Activated T-cell treated with anti-CD3 and anti-CD28 coated beads, Interleukin-2, amount 50 U/mL, for 72 hours (primary cell): ENCODE measurements at regions not wholly inside any gene's neighbourhood (a gene's known extent, or its start where the extent isn't known, plus 50 kb on each side); places are given as distances from the start of the nearest gene placed in this dataset.

ENCODE experiments used
- ATAC-seq, 2 donors: fragments of 150-1000 bp; cut with Tn5 transposase; replicated peaks in 1 of 2; 2 replicates each; pipeline ENCODE4 v1.10.0; 2021; ENCODE audit warnings: moderate library complexity in 2 of 2, mild to moderate bottlenecking in 1 of 2
- DNase-seq, 2 donors: peaks; one replicate each; pipeline ENCODE4 v3.0.0; 2021 to 2022; ENCODE audit warnings: mixed read lengths in 1 of 2
- H3K27ac Mint-ChIP-seq: one replicate; pipeline ENCODE4 v1.8.0; 2022; ENCODE audit warnings: mild to moderate bottlenecking, moderate library complexity, mixed read lengths
- H3K27me3 Mint-ChIP-seq: one replicate; pipeline ENCODE4 v1.8.0; 2022; ENCODE audit warnings: low read depth, mixed read lengths
- H3K36me3 Mint-ChIP-seq, 2 donors: one replicate each; pipeline ENCODE4 v1.8.0; 2022; ENCODE audit warnings: mixed read lengths in 2 of 2, mild to moderate bottlenecking in 1 of 2; ENCODE audit not compliant: insufficient read depth in 2 of 2
- H3K4me1 Mint-ChIP-seq: one replicate; pipeline ENCODE4 v1.8.0; 2022; ENCODE audit warnings: low read depth, mixed read lengths
- H3K4me3 Mint-ChIP-seq, 2 donors: one replicate each; pipeline ENCODE4 v1.8.0; 2022; ENCODE audit warnings: mild to moderate bottlenecking in 2 of 2, mixed read lengths in 2 of 2, moderate library complexity in 2 of 2
- H3K9me3 Mint-ChIP-seq, 2 donors: one replicate each; pipeline ENCODE4 v1.8.0; 2022; ENCODE audit warnings: mixed read lengths in 2 of 2

DNA sequence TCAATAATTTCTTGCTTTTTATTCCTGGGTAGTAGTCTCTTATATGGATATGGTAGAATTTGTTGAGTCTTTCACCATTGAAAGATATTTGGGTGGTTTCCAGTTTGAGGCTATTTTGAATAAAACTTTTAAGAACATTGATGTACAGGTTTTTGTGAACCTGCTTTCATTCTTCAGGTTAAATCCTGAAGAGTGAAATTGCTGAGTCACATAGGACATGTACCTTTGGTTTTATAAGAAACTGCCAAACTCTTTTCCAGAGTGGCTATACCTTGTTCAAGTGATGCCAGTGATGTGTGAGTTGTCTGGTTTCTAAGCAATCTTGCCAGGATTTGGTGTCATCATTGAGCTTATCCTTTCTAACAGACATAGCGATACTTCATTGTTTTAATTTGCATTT lies 184.6 kb upstream of the PZP start:
- Mint-ChIP-seq H3K27ac (no peak overlapping the region), H3K4me1 (peaks cover 2% of the 10 kb centered on the region), H3K4me3 (no peak overlapping the region), H3K36me3 (peaks cover 0 to 1% of the 10 kb centered on the region in 2 donors), H3K9me3 (no peaks in the 10 kb centered on the region), H3K27me3 (peaks cover 10% of the 10 kb centered on the region)
- ATAC-seq, result no peak
- DNase-seq, result no peak

DNA sequence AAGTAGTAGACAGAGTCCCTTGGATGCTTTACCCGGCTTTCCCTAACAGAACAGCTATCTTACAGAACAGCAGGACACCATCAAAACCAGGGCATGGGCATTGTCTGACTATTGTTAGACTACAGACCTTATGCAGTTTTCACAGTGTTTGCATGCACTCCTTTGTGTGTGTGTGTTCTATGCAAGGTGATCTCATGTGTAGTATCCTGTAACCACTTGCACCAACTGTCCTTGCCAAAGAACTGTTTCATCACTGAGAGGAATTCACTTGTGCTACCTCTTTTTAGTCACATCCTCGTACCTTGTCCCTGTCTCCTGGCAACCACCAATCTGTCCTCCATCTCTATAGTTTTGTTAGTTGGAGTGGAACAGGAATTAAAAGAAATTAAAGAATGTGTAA lies 183.6 kb upstream of the PZP start:
- Mint-ChIP-seq H3K27me3 (peaks cover 10% of the 10 kb centered on the region), H3K36me3 (peaks cover 0 to 1% of the 10 kb centered on the region in 2 donors), H3K27ac (no peak overlapping the region), H3K4me1 (peaks cover 10% of the 10 kb centered on the region), H3K9me3 (no peaks in the 10 kb centered on the region), H3K4me3 (no peak overlapping the region)
- ATAC-seq (no peak), DNase-seq (no peak)

DNA sequence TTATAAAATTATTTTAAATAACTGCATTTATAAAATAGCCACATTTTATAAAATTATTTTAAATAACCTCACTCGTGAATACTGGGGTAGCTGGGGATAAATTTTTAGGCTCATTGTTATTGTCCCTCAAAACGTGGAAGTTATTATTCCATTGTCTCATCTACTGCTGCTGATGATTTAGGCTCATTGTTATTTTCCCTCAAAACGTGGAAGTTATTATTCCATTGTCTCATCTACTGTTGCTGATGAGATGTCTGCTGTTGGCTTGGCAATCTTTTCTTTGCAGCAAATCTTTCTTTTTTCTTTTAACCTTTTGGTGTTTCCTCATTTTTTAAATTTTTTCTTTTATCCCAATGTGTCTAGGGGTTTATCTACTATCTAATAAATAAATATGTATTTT lies 182.6 kb upstream of the PZP start:
- ATAC-seq (no peak), DNase-seq (no peak)
- no peaks in the 10 kb centered on the region for H3K9me3 Mint-ChIP-seq
- no peak overlapping the region for H3K4me3 Mint-ChIP-seq
- no peak overlapping the region for H3K27ac Mint-ChIP-seq
- H3K36me3 Mint-ChIP-seq, result peaks cover 0 to 1% of the 10 kb centered on the region in 2 donors
- H3K27me3 Mint-ChIP-seq, result peaks cover 10% of the 10 kb centered on the region
- H3K4me1 Mint-ChIP-seq, result peaks cover 10% of the 10 kb centered on the region

DNA sequence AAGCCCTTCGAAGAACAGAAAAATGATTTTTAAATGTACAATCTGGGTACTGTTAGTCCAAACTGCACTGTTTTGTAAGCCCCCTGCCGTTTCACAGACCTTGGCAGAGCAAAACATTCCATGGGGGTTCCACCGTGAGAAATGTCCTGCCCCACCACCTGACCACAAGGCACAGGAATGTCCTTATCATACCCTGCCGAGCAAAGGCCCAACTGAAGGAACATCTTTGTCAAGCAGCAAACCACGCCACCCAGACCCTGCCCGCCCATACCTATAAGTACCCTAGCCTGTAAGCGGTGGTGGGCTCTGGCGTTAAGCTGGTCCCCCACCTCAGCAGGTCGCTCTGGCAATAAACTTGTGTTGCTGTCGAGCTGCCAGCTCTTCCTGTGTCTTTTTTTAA lies 181.6 kb upstream of the PZP start:
- H3K27ac Mint-ChIP-seq, result no peak overlapping the region
- ATAC-seq (no peak), DNase-seq (no peak)
- H3K36me3 Mint-ChIP-seq, result peaks cover 0 to 1% of the 10 kb centered on the region in 2 donors
- H3K4me3 Mint-ChIP-seq, result no peak overlapping the region
- H3K4me1 Mint-ChIP-seq, result peaks cover 10% of the 10 kb centered on the region
- H3K27me3 Mint-ChIP-seq, result peaks cover 10% of the 10 kb centered on the region
- no peaks in the 10 kb centered on the region for H3K9me3 Mint-ChIP-seq

DNA sequence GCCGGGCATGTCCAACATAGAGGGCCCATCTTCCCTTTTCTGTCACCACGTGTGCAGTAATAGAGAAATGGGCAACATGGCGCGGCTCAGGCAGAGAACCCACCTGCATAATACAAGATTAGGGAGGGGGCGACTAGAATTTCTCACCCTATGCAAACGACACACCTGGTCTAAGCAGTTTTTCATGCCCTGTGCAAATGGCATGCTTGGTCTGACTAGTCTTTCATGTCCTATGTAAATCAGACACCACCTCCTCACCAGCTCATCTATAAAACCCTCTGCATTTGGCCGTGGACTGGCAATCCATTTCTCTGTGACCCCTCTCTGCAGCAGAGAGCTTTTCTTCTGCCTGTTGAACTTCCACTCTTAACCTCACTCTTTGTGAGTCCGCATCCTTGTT lies 180.2 kb upstream of the PZP start:
- Mint-ChIP-seq H3K27me3 (peaks cover 10% of the 10 kb centered on the region), H3K36me3 (peaks cover 0 to 1% of the 10 kb centered on the region in 2 donors), H3K4me1 (peaks cover 10% of the 10 kb centered on the region), H3K27ac (no peak overlapping the region), H3K4me3 (no peak overlapping the region), H3K9me3 (no peaks in the 10 kb centered on the region)
- no peak for DNase-seq
- no peak for ATAC-seq

DNA sequence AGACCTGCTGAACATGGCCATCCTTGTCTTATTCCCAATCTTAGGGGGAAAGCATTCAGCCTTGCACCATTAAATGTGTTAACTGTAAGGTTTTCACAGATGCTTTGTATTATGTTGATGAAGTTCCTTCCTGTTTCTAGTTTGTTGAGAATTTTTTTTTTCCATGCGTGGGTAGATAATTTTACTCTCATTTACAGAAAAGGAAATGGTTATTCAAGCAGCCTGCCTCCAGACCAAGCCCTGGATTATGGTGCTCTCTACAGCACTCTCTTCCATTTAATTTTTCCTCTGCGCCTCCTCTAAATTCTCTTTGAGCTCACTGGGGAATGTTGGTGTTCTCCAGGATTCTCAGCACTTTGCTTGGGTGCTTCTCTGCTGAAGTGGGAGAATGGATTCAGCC lies 179.3 kb upstream of the PZP start:
- peaks cover under 1% of the 10 kb centered on the region for H3K27me3 Mint-ChIP-seq
- H3K27ac Mint-ChIP-seq, result no peak overlapping the region
- peaks cover 10% of the 10 kb centered on the region for H3K4me1 Mint-ChIP-seq
- DNase-seq (no peak), ATAC-seq (no peak)
- H3K9me3 Mint-ChIP-seq, result no peaks in the 10 kb centered on the region
- peaks cover 0 to 1% of the 10 kb centered on the region in 2 donors for H3K36me3 Mint-ChIP-seq
- no peak overlapping the region for H3K4me3 Mint-ChIP-seq

DNA sequence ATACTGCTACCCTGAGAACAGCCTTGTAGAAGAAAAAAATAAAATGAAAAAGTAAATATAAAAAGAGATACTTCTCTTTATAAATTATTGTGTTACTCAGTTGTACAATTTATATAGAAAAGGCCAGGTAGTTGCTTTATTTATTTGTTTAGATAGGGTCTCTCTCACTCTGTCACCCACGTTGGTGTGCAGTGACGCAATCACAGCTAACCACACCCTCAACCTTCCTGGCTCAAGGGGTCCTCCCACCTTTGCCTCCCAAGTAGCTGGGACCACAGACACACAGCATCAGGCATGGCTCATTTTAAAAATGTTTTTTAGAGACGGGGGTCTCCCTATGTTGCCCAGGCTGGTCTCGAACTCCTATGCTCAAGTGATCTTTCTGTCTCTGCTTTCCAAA lies 175.4 kb upstream of the PZP start:
- H3K27me3 Mint-ChIP-seq, result no peaks in the 10 kb centered on the region

DNA sequence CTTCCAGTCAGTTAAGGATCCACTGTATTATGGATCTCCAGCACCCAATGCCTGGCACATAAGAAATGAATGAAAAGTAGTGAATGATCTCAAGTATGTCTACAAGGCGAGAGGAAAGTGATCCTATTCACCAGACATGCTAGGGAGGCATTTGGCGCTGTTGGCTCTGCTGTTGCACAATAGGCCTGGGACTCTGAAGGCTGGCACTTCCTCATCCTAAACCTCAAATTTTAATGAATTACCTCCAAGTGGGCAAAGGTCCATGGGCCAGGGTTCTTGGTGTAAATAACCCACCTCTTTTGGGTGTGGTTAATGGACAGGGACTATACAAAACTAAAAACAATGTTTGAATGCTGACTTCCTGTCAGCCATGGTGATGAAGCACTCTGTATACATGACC lies 173.4 kb upstream of the PZP start:
- no peaks in the 10 kb centered on the region for H3K9me3 Mint-ChIP-seq
- H3K4me1 Mint-ChIP-seq, result no peaks in the 10 kb centered on the region
- no peak overlapping the region for H3K4me3 Mint-ChIP-seq
- no peaks in the 10 kb centered on the region for H3K36me3 Mint-ChIP-seq
- no peak for ATAC-seq
- DNase-seq, result no peak
- H3K27ac Mint-ChIP-seq, result no peak overlapping the region
- H3K27me3 Mint-ChIP-seq, result no peaks in the 10 kb centered on the region

More for the DNA sequence above, 175.4 kb upstream of the PZP start:
- H3K4me1 Mint-ChIP-seq, result peaks cover 10% of the 10 kb centered on the region
- no peaks in the 10 kb centered on the region for H3K9me3 Mint-ChIP-seq
- no peak for DNase-seq
- H3K36me3 Mint-ChIP-seq, result peaks cover 0 to 1% of the 10 kb centered on the region in 2 donors
- no peak overlapping the region for H3K27ac Mint-ChIP-seq
- H3K4me3 Mint-ChIP-seq, result no peak overlapping the region
- ATAC-seq, result no peak

DNA sequence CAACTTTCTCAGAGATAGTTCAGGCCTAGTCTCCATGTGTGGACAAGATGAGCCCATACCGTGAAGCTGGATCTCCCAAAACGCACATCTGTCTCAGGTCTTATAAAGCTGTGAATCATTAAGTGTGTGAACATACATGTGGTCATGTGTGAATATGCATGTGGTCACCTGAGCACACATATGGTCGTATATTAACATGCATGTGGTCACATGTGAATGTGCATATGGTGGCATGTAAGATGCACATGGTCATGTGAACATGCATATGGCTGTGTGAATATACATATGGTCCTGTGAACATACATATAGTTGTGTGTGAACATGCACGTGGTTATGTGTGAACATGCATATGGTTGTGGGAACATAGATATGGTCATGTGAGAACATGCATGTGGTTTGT lies 172.5 kb upstream of the PZP start:
- no peaks in the 10 kb centered on the region for H3K4me1 Mint-ChIP-seq

DNA sequence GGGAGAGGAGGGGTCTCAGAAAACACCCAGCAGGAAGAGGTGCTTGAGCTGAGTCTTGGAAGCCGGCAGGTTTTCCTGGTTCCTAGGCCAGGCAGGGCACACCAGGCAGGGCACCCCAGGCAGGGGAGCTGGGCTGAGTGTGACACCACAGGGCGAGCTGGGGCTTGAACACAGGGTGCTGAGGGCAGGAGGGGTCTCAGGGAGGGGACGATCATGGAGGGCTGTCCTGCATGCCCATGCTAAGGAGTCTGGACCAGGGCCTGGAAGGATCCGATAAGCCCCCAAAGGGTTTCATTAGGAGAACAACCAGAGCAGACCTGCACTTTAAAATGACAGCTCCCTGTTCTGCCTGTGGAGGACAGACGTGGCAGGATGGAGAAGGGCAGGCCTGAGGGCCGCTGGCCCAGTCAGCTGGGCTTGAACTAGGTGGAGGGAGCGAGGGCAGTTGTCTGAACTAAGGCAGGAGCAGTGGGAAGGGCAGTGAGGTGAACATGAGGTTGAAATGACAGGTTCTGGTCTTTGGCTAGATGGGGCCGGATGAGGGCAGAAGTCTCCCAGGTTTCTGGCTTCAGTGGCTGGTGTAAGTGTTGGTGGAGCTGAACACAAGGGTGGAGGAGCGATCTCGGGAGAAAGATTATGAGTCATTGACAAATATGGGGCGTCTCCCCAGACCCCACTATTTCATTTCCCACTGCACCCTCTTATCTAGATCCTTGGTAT lies 171.0 kb upstream of the PZP start:
- H3K27me3 Mint-ChIP-seq, result no peaks in the 10 kb centered on the region
- no peak for DNase-seq
- H3K9me3 Mint-ChIP-seq, result no peaks in the 10 kb centered on the region
- ATAC-seq, result no peak
- no peak overlapping the region for H3K27ac Mint-ChIP-seq
- no peaks in the 10 kb centered on the region for H3K36me3 Mint-ChIP-seq
- no peak overlapping the region for H3K4me3 Mint-ChIP-seq
- H3K4me1 Mint-ChIP-seq, result no peaks in the 10 kb centered on the region

More for the DNA sequence above, 172.5 kb upstream of the PZP start:
- Mint-ChIP-seq H3K36me3 (no peaks in the 10 kb centered on the region), H3K27ac (no peak overlapping the region), H3K27me3 (no peaks in the 10 kb centered on the region), H3K4me3 (no peak overlapping the region), H3K9me3 (no peaks in the 10 kb centered on the region)
- DNase-seq (no peak), ATAC-seq (no peak)

DNA sequence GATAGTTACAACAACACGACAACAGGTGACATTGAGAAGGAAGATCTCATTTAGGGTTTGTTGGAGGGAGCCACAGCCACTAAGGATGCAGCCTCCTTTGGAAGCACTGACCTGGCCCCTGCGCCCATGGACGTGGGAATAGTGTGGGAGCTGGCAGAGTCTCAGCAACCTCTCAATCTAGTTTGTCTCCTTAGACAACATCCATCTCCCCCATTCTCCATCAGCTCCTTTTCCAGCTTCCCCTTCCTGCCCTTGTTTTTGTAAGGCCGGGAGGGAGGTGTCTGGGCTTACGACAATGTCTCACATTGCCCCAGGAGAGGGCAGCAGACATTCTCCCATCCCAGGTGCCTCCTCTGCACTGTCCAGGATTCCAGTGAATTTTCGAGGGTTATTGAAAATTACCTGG lies 170.2 kb upstream of the PZP start:
- no peaks in the 10 kb centered on the region for H3K27me3 Mint-ChIP-seq

DNA sequence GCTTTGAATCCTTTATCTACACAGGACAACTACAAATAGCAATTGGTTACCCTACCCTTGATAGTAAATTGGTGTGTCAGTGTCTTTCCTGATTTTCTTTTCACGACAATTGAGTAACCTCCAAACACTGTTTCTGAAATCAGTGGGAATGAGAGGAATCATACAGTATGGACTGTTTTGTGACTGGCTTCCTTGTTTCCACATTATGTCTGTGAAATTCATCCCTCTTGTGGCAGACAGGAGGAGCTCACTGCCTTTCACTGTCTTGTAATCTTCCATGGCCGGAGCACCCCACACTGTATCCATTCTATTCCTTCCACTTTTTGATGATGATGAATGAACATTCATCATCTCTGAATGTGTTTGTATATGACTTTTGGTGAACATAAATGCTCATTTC lies 164.0 kb upstream of the PZP start:
- peaks cover 15% of the 10 kb centered on the region for H3K4me1 Mint-ChIP-seq
- ATAC-seq (no peak), DNase-seq (no peak)
- H3K27ac Mint-ChIP-seq, result no peak overlapping the region
- peaks cover 11% of the 10 kb centered on the region for H3K27me3 Mint-ChIP-seq
- no peaks in the 10 kb centered on the region for H3K9me3 Mint-ChIP-seq
- no peak overlapping the region for H3K4me3 Mint-ChIP-seq
- no peaks in the 10 kb centered on the region for H3K36me3 Mint-ChIP-seq

More for the DNA sequence above, 170.2 kb upstream of the PZP start:
- DNase-seq (no peak), ATAC-seq (no peak)
- Mint-ChIP-seq H3K36me3 (no peaks in the 10 kb centered on the region), H3K27ac (no peak overlapping the region), H3K4me1 (no peaks in the 10 kb centered on the region), H3K4me3 (no peak overlapping the region), H3K9me3 (no peaks in the 10 kb centered on the region)

DNA sequence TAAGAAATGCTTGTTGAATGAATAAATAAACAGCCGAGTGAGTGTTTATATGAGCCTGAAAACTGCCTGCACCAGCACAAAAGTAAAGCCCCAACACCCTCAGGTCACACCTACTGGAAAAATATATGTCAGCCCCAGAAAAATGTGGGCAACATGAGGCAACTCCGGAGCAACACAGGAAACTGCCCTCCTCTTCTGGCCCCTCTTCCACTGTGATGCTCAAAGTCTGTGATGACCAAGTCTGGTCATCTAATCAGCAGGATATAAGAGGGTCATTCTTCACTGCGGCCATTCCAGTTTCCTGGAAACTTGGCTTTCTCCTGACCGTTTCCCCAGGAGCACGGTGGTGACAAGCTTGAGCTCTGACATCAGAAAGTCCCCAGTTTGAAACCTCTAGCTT lies 159.6 kb upstream of the PZP start:
- Mint-ChIP-seq H3K36me3 (peaks cover 0 to 3% of the 10 kb centered on the region in 2 donors), H3K27me3 (peaks cover 36% of the 10 kb centered on the region), H3K27ac (no peak overlapping the region), H3K4me3 (peak overlapping the region in 1 of 2 donors; percentile 9), H3K4me1 (peaks cover 49% of the 10 kb centered on the region), H3K9me3 (no peaks in the 10 kb centered on the region)
- DNase-seq (peak in 1 of 2 donors; percentile 11), ATAC-seq (no peak)

DNA sequence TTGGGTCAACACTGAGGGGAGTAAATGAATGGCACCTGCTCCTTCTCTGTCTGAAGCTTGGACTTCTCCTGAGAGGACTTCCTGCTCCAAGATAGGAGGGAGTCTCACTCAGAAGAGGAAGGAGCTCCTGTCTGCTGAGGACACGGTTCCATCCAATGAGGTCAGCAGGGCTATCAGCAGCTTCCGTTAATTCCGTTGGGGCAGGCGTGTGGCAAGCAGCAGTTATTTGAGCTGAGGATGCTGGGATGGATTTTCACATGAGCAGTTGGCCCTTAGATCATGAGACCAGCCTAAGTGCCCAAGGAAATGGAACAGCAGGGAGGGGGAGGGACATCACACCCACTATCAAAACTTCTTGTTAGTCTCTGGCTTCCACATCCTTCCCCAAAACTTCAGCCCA lies 159.0 kb upstream of the PZP start:
- Mint-ChIP-seq H3K27me3 (peaks cover 38% of the 10 kb centered on the region), H3K4me1 (peaks cover 46% of the 10 kb centered on the region), H3K36me3 (peaks cover 0 to 3% of the 10 kb centered on the region in 2 donors), H3K27ac (no peak overlapping the region), H3K9me3 (no peaks in the 10 kb centered on the region), H3K4me3 (no peak overlapping the region)
- DNase-seq (no peak), ATAC-seq (no peak)
